Vagina (tissue), 2 donors: ENCODE measurements at regions not wholly inside any gene's neighbourhood (a gene's known extent, or its start where the extent isn't known, plus 50 kb on each side); places are given as distances from the start of the nearest gene placed in this dataset.

Experiments
- DNase-seq, 2 donors: peaks; one replicate each; pipeline ENCODE4 v3.0.0-alpha.2; 2017; ENCODE audit errors: extremely low spot score in 2 of 2
- H3K27ac ChIP-seq: fragments of 200-600 bp; sonication (generic); one replicate; pipeline ENCODE4 v1.5.1; 2019
- H3K27me3 ChIP-seq: fragments of 200-600 bp; sonication (generic); one replicate; pipeline ENCODE4 v1.5.1; 2019
- H3K36me3 ChIP-seq, 2 donors: fragments of 200-600 bp; sonication (generic); one replicate each; pipeline ENCODE4 v1.5.1; 2017 to 2019
- H3K4me1 ChIP-seq: fragments of 200-600 bp; sonication (generic); one replicate; pipeline ENCODE4 v1.5.1; 2019
- H3K4me3 ChIP-seq, 2 donors: fragments of 200-600 bp; sonication (generic); 1 replicate in 1 of 2; 2 replicates in 1 of 2; pipeline ENCODE4 v1.5.1; 2016 to 2019
- H3K9me3 ChIP-seq: fragments of 200-600 bp; sonication (generic); one replicate; pipeline ENCODE4 v1.5.1; 2019
- CTCF ChIP-seq, 3 experiments: fragments of 450-650 bp in 2 of 3; fragments of 200-600 bp in 1 of 3; sonication (generic) in 1 of 3; IDR thresholded peaks; one replicate each; pipeline ENCODE4 v1.5.1; 2017 to 2019; ENCODE audit warnings: antibody characterized with exemption in 3 of 3, mild to moderate bottlenecking in 2 of 3, moderate library complexity in 2 of 3
- POLR2A ChIP-seq, 2 donors: fragments of 450-650 bp; IDR thresholded peaks; one replicate each; pipeline ENCODE4 v1.6.1; 2017; ENCODE audit warnings: antibody characterized with exemption in 2 of 2, mild to moderate bottlenecking in 2 of 2, moderate library complexity in 2 of 2
- POLR2AphosphoS5 ChIP-seq, 2 donors: sonication (generic); formaldehyde crosslinking; IDR thresholded peaks; one replicate each; pipeline ENCODE4 v1.9.0; 2017; ENCODE audit warnings: antibody characterized with exemption in 2 of 2, mild to moderate bottlenecking in 2 of 2, low read depth in 1 of 2; ENCODE audit not compliant: insufficient read depth in 1 of 2
- intact Hi-C: fragments of 100-400 bp; cut with DNase I; formaldehyde crosslinking; loops from one replicate; pipeline ENCODE4 v1.15.1; 2023

DNA sequence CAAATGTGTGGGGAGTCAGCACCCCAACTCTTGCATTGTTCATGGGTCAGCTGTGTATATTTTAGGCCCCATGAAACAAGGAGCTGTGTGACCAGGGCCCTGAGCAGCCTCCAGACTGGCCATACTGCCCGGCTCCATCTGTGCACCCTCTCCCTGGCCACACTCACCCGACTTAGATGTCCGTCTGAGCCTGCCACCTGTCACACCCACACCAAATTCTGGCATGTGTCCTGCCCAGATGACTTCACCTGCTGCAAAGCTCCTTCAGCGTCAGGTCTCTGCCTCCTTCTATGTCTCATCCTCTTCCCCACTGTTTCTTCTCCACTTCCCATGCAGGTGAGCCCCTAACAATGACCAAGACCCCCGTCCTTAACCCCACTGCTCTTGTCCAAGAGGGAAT is 88.1 kb upstream of the THBS2 start:
- H3K4me1 ChIP-seq = peaks cover 49% of the 10 kb centered on the region
- TF ChIP-seq POLR2A (IDR thresholded peaks at IDR 0.05) (no peak), POLR2AphosphoS5 (IDR thresholded peaks at IDR 0.05; ENCODE audit: insufficient read depth in 1 of 2, low read depth in 1 of 2) (no peak), CTCF (IDR thresholded peaks at IDR 0.05) (no peak)
- H3K27me3 ChIP-seq = no peaks in the 10 kb centered on the region
- no peak for DNase-seq
- H3K27ac ChIP-seq = no peak overlapping the region
- intact Hi-C loops = no loop called here
- no peak overlapping the region for H3K4me3 ChIP-seq
- no peaks in the 10 kb centered on the region for H3K9me3 ChIP-seq
- no peaks in the 10 kb centered on the region for H3K36me3 ChIP-seq

DNA sequence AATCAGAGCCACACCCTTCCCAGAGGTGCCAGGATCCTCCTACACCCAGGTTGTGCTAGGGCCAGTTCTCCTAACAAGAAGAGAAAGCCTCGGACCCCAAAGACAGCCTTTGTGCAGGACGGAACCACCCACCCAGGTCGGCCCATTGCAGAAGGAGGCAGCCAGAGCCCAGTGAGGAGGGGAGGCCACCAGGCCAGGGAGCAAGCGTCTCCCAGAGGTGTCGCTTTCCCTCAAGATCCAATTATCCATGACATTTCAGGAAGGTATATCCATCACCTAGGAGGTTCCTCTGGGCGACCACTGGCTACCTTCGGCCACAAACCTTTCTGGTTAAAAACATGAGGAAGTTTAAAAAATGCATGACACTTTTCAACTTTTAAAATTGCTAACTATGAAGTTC is 87.4 kb upstream of the THBS2 start:
- intact Hi-C loops = no loop called here
- TF ChIP-seq POLR2A (IDR thresholded peaks at IDR 0.05) = no peak
- no peak for TF ChIP-seq POLR2AphosphoS5 (IDR thresholded peaks at IDR 0.05; ENCODE audit: insufficient read depth in 1 of 2, low read depth in 1 of 2)
- TF ChIP-seq CTCF (IDR thresholded peaks at IDR 0.05) = no peak

DNA sequence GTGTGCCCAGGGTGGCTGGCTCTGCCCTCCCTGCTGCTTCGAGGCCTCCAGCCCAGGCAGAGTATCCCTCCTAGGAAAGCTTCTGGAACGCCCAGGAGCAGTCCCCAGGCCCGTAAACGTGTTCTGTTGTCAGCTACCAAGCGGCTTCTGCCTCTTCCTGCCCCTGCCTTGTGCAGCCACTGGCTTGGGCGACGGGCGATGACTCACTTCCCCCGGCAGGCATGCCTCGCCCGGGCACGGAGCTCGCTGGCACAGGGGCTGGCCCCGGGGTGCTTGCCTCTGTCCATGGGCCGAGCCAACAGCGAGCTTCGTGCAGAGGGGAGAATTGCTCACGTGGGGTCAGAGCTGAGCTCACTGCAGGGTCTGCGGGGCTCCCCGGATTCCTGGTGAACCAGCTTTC is 86.7 kb upstream of the THBS2 start:
- intact Hi-C loops = no loop called here
- Histone ChIP-seq H3K27me3 (no peaks in the 10 kb centered on the region), H3K36me3 (no peaks in the 10 kb centered on the region), H3K27ac (no peak overlapping the region), H3K4me3 (no peak overlapping the region), H3K9me3 (no peaks in the 10 kb centered on the region), H3K4me1 (peaks cover 46% of the 10 kb centered on the region)
- TF ChIP-seq CTCF (IDR thresholded peaks at IDR 0.05) (no peak), POLR2A (IDR thresholded peaks at IDR 0.05) (no peak), POLR2AphosphoS5 (IDR thresholded peaks at IDR 0.05; ENCODE audit: insufficient read depth in 1 of 2, low read depth in 1 of 2) (peak in 1 of 2 donors; percentile 17)
- DNase-seq = no peak

More for the DNA sequence above, 87.4 kb upstream of the THBS2 start:
- no peak overlapping the region for H3K27ac ChIP-seq
- DNase-seq = no peak
- H3K9me3 ChIP-seq = no peaks in the 10 kb centered on the region
- no peak overlapping the region for H3K4me3 ChIP-seq
- peaks cover 49% of the 10 kb centered on the region for H3K4me1 ChIP-seq
- H3K36me3 ChIP-seq = no peaks in the 10 kb centered on the region
- no peaks in the 10 kb centered on the region for H3K27me3 ChIP-seq

- Histone ChIP-seq H3K4me3 (no peak overlapping the region), H3K4me1 (peaks cover 40% of the 10 kb centered on the region), H3K36me3 (no peaks in the 10 kb centered on the region), H3K27ac (no peak overlapping the region), H3K9me3 (no peaks in the 10 kb centered on the region), H3K27me3 (no peaks in the 10 kb centered on the region)
- no peak for TF ChIP-seq POLR2AphosphoS5 (IDR thresholded peaks at IDR 0.05; ENCODE audit: insufficient read depth in 1 of 2, low read depth in 1 of 2)
- no peak for TF ChIP-seq POLR2A (IDR thresholded peaks at IDR 0.05)
- TF ChIP-seq CTCF (IDR thresholded peaks at IDR 0.05) = no peak
- DNase-seq = no peak
- intact Hi-C loops = no loop called here
These were observed 86.2 kb upstream of the THBS2 start for GRCh38 chr6:169339731-169340309.

DNA sequence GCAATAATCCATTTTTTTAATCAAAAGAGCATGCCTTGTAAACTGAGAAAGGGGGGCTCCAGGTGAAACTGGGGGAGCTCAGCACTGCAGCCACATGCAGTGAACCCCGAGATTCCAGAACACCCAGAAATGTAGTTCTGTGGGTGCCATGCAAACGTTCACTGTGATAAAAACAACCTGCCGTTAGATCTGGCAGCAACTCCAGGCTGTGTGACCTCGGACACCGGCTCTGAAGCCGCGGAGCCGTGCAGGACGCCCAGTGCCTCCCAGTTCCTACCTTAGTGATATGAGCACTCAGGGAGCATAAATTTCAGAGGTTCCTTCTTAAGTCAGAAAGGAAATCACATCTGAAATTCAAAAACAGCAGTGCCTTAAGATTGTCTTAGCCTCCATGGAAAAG is 85.4 kb upstream of the THBS2 start:
- Histone ChIP-seq H3K4me1 (peaks cover 33% of the 10 kb centered on the region), H3K27ac (no peak overlapping the region), H3K27me3 (no peaks in the 10 kb centered on the region), H3K4me3 (no peak overlapping the region), H3K9me3 (no peaks in the 10 kb centered on the region), H3K36me3 (no peaks in the 10 kb centered on the region)
- TF ChIP-seq POLR2AphosphoS5 (IDR thresholded peaks at IDR 0.05; ENCODE audit: insufficient read depth in 1 of 2, low read depth in 1 of 2) (no peak), CTCF (IDR thresholded peaks at IDR 0.05) (no peak), POLR2A (IDR thresholded peaks at IDR 0.05) (no peak)
- intact Hi-C loops = no loop called here
- no peak for DNase-seq
